Heart left ventricle (tissue), 16 donors: ENCODE measurements at regions not wholly inside any gene's neighbourhood (a gene's known extent, or its start where the extent isn't known, plus 50 kb on each side); places are given as distances from the start of the nearest gene placed in this dataset.

ENCODE experiments used
- ATAC-seq, 4 donors: fragments of 200-7000 bp; cut with Tn5 transposase; one replicate each; pipeline ENCODE4 v1.9.1; 2020 to 2022; ENCODE audit warnings: moderate library complexity in 4 of 4, mild to moderate bottlenecking in 3 of 4, moderate number of reproducible peaks in 1 of 4
- DNase-seq, 5 donors: peaks; one replicate each; pipeline ENCODE4 v3.0.0-alpha.2; 2020
- H3K27ac ChIP-seq, 12 donors: fragments of 200-600 bp; sonication (generic) in 4 of 12; one replicate each; pipeline versions ENCODE4 v1.5.0 to v1.8.0; 2016 to 2022; ENCODE audit warnings: mild to moderate bottlenecking in 2 of 12
- H3K27me3 ChIP-seq, 9 donors: fragments of 200-600 bp; sonication (generic) in 2 of 9; one replicate each; pipeline versions ENCODE4 v1.5.1 to v1.8.0; 2016 to 2022; ENCODE audit warnings: mild to moderate bottlenecking in 3 of 9
- H3K36me3 ChIP-seq, 9 donors: fragments of 200-600 bp; sonication (generic) in 2 of 9; one replicate each; pipeline versions ENCODE4 v1.5.0 to v1.8.0; 2018 to 2022; ENCODE audit warnings: mild to moderate bottlenecking in 2 of 9
- H3K4me1 ChIP-seq, 12 donors: fragments of 200-600 bp; sonication (generic) in 4 of 12; one replicate each; pipeline versions ENCODE4 v1.5.0 to v1.8.0; 2016 to 2022; ENCODE audit warnings: mild to moderate bottlenecking in 3 of 12
- H3K4me3 ChIP-seq, 12 donors: fragments of 200-600 bp; sonication (generic) in 4 of 12; one replicate each; pipeline versions ENCODE4 v1.5.0 to v1.8.0; 2017 to 2022; ENCODE audit warnings: mild to moderate bottlenecking in 9 of 12, moderate library complexity in 4 of 12
- H3K9me3 ChIP-seq, 12 donors: fragments of 200-600 bp; sonication (generic) in 4 of 12; one replicate each; pipeline versions ENCODE4 v1.5.0 to v1.8.0; 2016 to 2022; ENCODE audit warnings: mild to moderate bottlenecking in 1 of 12
- POLR2A ChIP-seq, 2 donors: fragments of 450-650 bp; IDR thresholded peaks; one replicate each; pipeline ENCODE4 v1.6.1; 2017; ENCODE audit warnings: antibody characterized with exemption in 2 of 2, mild to moderate bottlenecking in 2 of 2, moderate library complexity in 2 of 2
- WGBS, 4 donors: extraction: QIAGEN DNeasy Blood & Tissue Kit in 2 of 4; methylation state at CpG; one replicate each; pipeline versions ENCODE4 v1.1.5 to v1.1.7; 2013 to 2018; 5-methylcytosine and 5-hydroxymethylcytosine counted together
- intact Hi-C, 10 donors: fragments of 100-400 bp; cut with DNase I; formaldehyde crosslinking; loops; one replicate each; pipeline versions ENCODE4 v1.11.1 to v1.14.2; 2022
- TF ChIP-seq, protein P1 (sequence below), 12 donors: fragments of 200-600 bp; sonication (generic) in 4 of 12; IDR thresholded peaks; one replicate each; pipeline versions ENCODE4 v1.5.0 to v1.8.0; 2018 to 2022; ENCODE audit warnings: antibody characterized with exemption in 12 of 12, mild to moderate bottlenecking in 5 of 12
- donor health status: ischemic (EF 13 %, LVEDD 7.1; RV severe dilation, severe dysfunction).
- donor health status: healthy with polysubstance abuse.
- donor health status: DM: no; HTN: yes; CAD: no.
- donor health status: DM: no; HTN: no; CAD: no.
- donor health status: ischemic (EF 25% LVEDD 6.9; RV normal size, moderate dysfunction).
- donor health status: ischemic (EF 25% LVEDD 5.7; RV mildly dilated, moderate dysfunction).
- donor health status: healthy.
- donor health status: DM: yes; HTN: yes; CAD: no.
- donor health status: ischemic (EF 35%, LVEDD 5.7; RV mildly dilated, moderate dysfunction).
- donor health status: nonischemic (EF 11% LVEDD 7.7; RV severe dilation, severe dysfunction).
- donor health status: DM: yes; HTN: yes; CAD: no.
- donor health status: PGD.
- donor health status: ischemic (EF 29% LVEDD 5.4; RV normal size, mild dysfunction).
- donor health status: nonischemic (EF 23%, LVEDD 6.1; RV moderate dilation, normal function).

DNA sequence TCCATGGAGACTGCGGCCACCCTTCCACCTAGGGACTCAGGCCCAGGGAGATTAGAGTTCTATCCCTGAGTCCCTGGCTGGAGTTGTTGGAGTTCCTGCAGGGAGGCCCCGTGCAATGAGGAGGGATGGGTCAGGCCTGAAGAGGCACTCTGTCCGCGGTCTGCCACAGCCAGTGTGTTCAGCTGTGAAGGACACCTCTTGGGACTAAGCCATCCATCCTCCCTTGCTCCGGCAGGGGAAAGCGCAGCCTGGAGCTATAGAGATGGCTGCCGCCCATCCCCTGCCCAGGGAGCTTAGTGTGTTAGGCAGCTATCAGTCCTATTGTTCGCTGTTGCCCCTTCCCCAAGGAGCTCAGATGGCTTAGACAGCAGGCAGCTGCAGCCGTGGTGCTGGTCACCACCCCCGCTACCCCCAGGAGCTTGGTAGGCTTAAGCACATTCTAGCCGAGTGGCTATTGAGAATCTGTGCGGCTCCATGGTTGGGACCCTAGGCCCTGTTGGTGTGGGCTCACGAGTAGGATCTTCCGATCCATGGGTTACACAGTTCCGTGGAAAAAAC is 141.3 kb downstream of the CYB561 start:
- Histone ChIP-seq H3K9me3 (peaks cover 0 to 23% (median 0%) of the 10 kb centered on the region in 12 donors), H3K4me1 (peaks cover 0 to 9% (median 0%) of the 10 kb centered on the region in 12 donors), H3K36me3 (no peaks in the 10 kb centered on the region), H3K27me3 (no peaks in the 10 kb centered on the region), H3K4me3 (no peak overlapping the region), H3K27ac (no peak overlapping the region)
- intact Hi-C loops: no loop called here
- WGBS, 4 donors: 96 to 99% (median 98%) methylated on average over 10 to 15 of the region's 15 CpGs
- DNase-seq (no peak), ATAC-seq (no peak)
- TF ChIP-seq, protein P1, sequence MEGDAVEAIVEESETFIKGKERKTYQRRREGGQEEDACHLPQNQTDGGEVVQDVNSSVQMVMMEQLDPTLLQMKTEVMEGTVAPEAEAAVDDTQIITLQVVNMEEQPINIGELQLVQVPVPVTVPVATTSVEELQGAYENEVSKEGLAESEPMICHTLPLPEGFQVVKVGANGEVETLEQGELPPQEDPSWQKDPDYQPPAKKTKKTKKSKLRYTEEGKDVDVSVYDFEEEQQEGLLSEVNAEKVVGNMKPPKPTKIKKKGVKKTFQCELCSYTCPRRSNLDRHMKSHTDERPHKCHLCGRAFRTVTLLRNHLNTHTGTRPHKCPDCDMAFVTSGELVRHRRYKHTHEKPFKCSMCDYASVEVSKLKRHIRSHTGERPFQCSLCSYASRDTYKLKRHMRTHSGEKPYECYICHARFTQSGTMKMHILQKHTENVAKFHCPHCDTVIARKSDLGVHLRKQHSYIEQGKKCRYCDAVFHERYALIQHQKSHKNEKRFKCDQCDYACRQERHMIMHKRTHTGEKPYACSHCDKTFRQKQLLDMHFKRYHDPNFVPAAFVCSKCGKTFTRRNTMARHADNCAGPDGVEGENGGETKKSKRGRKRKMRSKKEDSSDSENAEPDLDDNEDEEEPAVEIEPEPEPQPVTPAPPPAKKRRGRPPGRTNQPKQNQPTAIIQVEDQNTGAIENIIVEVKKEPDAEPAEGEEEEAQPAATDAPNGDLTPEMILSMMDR (IDR thresholded peaks at IDR 0.05): no peak
- TF ChIP-seq POLR2A (IDR thresholded peaks at IDR 0.05): no peak

DNA sequence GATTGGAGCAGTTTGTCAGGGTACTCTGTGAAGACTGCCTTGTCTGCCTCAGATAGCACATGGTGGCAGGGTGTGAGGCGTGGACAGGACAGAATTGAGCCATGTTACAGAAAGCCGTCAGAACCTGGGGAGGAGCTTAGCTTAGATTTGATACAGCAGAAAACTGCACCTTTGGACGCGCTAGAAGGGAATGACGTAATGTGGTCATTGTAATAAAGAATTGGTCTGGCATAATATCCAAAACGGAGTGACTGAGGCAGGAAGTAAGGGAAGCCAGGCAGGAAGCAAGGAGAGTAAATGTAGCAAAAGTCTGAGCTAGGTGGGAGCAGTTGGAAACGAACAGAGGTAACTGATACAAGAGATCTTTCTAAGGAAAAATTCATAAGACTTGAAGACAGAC is 140.2 kb downstream of the CYB561 start:
- H3K9me3 ChIP-seq: peaks cover 0 to 31% (median 0%) of the 10 kb centered on the region in 12 donors
- intact Hi-C loops: no loop called here
- ATAC-seq (no peak), DNase-seq (no peak)
- H3K27ac ChIP-seq: no peak overlapping the region
- TF ChIP-seq, protein P1 (IDR thresholded peaks at IDR 0.05): no peak
- no peak for TF ChIP-seq POLR2A (IDR thresholded peaks at IDR 0.05)
- peaks cover 0 to 9% (median 0%) of the 10 kb centered on the region in 12 donors for H3K4me1 ChIP-seq
- 89 to 92% (median 91%) methylated on average over 7 of the region's 7 CpGs for WGBS, 4 donors
- no peak overlapping the region for H3K4me3 ChIP-seq
- H3K27me3 ChIP-seq: peaks cover 0 to 3% (median 0%) of the 10 kb centered on the region in 9 donors
- H3K36me3 ChIP-seq: no peaks in the 10 kb centered on the region

DNA sequence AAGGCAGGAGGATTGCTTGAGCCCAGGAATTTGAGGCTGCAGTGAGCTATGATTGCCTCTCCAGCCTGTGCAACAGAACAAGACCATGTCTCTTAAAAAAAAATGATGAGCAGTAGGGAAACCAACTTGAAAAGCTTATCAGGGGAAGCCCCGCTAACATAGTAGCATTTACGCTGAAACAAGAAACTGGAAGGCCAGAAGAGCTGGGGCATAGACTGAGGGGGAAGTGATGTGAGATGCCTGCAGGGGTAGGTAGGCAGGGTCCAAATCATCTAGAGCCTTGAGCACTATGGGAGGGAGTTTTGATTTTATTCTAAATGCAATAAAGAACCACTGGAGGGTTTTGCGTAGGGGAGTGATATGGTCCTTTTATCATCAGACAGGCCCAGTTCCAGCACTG is 139.3 kb downstream of the CYB561 start:
- Histone ChIP-seq H3K36me3 (no peaks in the 10 kb centered on the region), H3K4me1 (peaks cover 0 to 9% (median 0%) of the 10 kb centered on the region in 12 donors), H3K9me3 (peaks cover 0 to 23% (median 0%) of the 10 kb centered on the region in 12 donors), H3K4me3 (no peak overlapping the region), H3K27me3 (peaks cover 0 to 3% (median 0%) of the 10 kb centered on the region in 9 donors), H3K27ac (no peak overlapping the region)
- ATAC-seq: no peak
- no peak for TF ChIP-seq POLR2A (IDR thresholded peaks at IDR 0.05)
- TF ChIP-seq, protein P1 (IDR thresholded peaks at IDR 0.05): no peak
- DNase-seq: no peak
- 96 to 99% (median 99%) methylated on average over 3 of the region's 3 CpGs for WGBS, 4 donors
- intact Hi-C loops: no loop called here

DNA sequence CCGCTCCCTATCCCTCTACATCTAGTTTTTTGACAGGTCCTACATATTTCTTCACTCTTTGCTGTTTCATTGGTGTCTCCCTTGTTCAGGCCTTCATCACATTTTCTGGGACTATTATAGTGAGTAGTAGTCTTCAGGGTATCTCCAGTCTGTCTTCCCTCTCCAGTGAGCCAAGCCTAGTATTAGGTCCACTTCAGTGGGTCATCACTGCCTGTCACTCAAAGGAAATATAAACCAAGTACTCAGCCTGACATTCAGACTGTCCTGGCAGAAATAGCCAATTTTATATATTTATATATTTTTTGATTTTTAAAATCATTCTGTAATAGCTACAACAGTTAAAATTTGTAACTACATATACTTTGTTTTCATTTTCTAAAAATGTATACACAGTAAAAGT is 137.8 kb downstream of the CYB561 start:
- Histone ChIP-seq H3K27ac (no peak overlapping the region), H3K4me1 (peaks cover 0 to 9% (median 0%) of the 10 kb centered on the region in 12 donors), H3K36me3 (no peaks in the 10 kb centered on the region), H3K9me3 (peaks cover 0 to 12% (median 0%) of the 10 kb centered on the region in 12 donors), H3K4me3 (no peak overlapping the region), H3K27me3 (peaks cover 0 to 6% (median 0%) of the 10 kb centered on the region in 9 donors)
- ATAC-seq (no peak), DNase-seq (no peak)
- intact Hi-C loops: no loop called here
- 97 to 100% (median 100%) methylated on average over 1 of the region's 1 CpG for WGBS, 4 donors
- TF ChIP-seq, protein P1 (IDR thresholded peaks at IDR 0.05): no peak
- TF ChIP-seq POLR2A (IDR thresholded peaks at IDR 0.05): no peak
